ENCODE measurements at regions not wholly inside any gene's neighbourhood (a gene's known extent, or its start where the extent isn't known, plus 50 kb on each side); places are given as distances from the start of the nearest gene placed in this dataset.

- ATAC-seq (no peak), DNase-seq (ENCODE audit: low spot score in 2 of 2) (no peak)
- Mint-ChIP-seq H3K4me1 (no peaks in the 10 kb centered on the region), H3K36me3 (no peaks in the 10 kb centered on the region), H3K9me3 (peaks cover 14% of the 10 kb centered on the region), H3K4me3 (no peak overlapping the region), H3K27ac (no peak overlapping the region)
Measured at GRCh38 chr20:16220826-16221225, 352.4 kb downstream of the KIF16B start.

GRCh38 chr20:16219182-16219581 lies 354.1 kb downstream of the KIF16B start:
- no peaks in the 10 kb centered on the region for H3K36me3 Mint-ChIP-seq
- no peak for DNase-seq (ENCODE audit: low spot score in 2 of 2)
- no peak for ATAC-seq
- H3K4me3 Mint-ChIP-seq = no peak overlapping the region
- no peak overlapping the region for H3K27ac Mint-ChIP-seq
- peaks cover 17% of the 10 kb centered on the region for H3K9me3 Mint-ChIP-seq
- no peaks in the 10 kb centered on the region for H3K4me1 Mint-ChIP-seq

GRCh38 chr20:16216914-16217230 lies 356.4 kb downstream of the KIF16B start:
- Mint-ChIP-seq H3K4me1 (no peaks in the 10 kb centered on the region), H3K9me3 (peaks cover 17% of the 10 kb centered on the region), H3K36me3 (no peaks in the 10 kb centered on the region), H3K27ac (no peak overlapping the region), H3K4me3 (no peak overlapping the region)
- ATAC-seq (no peak), DNase-seq (ENCODE audit: low spot score in 2 of 2) (no peak)

GRCh38 chr20:16216227-16216913 lies 356.9 kb downstream of the KIF16B start:
- no peak for ATAC-seq

GRCh38 chr20:16215041-16215440 lies 358.2 kb downstream of the KIF16B start:
- Mint-ChIP-seq H3K27ac (no peak overlapping the region), H3K9me3 (peaks cover 10% of the 10 kb centered on the region), H3K4me1 (no peaks in the 10 kb centered on the region), H3K4me3 (no peak overlapping the region), H3K36me3 (no peaks in the 10 kb centered on the region)
- ATAC-seq (no peak), DNase-seq (ENCODE audit: low spot score in 2 of 2) (no peak)

More at GRCh38 chr20:16216227-16216913, 356.9 kb downstream of the KIF16B start:
- Mint-ChIP-seq H3K4me3 (no peak overlapping the region), H3K36me3 (no peaks in the 10 kb centered on the region), H3K9me3 (peaks cover 17% of the 10 kb centered on the region), H3K27ac (no peak overlapping the region), H3K4me1 (no peaks in the 10 kb centered on the region)
- DNase-seq (ENCODE audit: low spot score in 2 of 2) = no peak

GRCh38 chr20:16212790-16213189 lies 360.5 kb downstream of the KIF16B start:
- Mint-ChIP-seq H3K4me1 (no peaks in the 10 kb centered on the region), H3K27ac (no peak overlapping the region), H3K36me3 (no peaks in the 10 kb centered on the region), H3K9me3 (peaks cover 6% of the 10 kb centered on the region), H3K4me3 (no peak overlapping the region)
- ATAC-seq = no peak
- no peak for DNase-seq (ENCODE audit: low spot score in 2 of 2)

GRCh38 chr20:16209951-16210361 lies 363.3 kb downstream of the KIF16B start:
- Mint-ChIP-seq H3K4me1 (no peaks in the 10 kb centered on the region), H3K36me3 (no peaks in the 10 kb centered on the region), H3K27ac (no peak overlapping the region), H3K4me3 (no peak overlapping the region), H3K9me3 (peaks cover 4% of the 10 kb centered on the region)
- ATAC-seq = no peak
- no peak for DNase-seq (ENCODE audit: low spot score in 2 of 2)

GRCh38 chr20:16209357-16209756 lies 363.9 kb downstream of the KIF16B start:
- ATAC-seq (no peak), DNase-seq (ENCODE audit: low spot score in 2 of 2) (no peak)
- Mint-ChIP-seq H3K4me1 (no peaks in the 10 kb centered on the region), H3K9me3 (peaks cover 4% of the 10 kb centered on the region), H3K36me3 (no peaks in the 10 kb centered on the region), H3K4me3 (no peak overlapping the region), H3K27ac (no peak overlapping the region)

- DNase-seq (ENCODE audit: low spot score in 2 of 2) (no peak), ATAC-seq (no peak)
- H3K27ac Mint-ChIP-seq = no peak overlapping the region
- H3K36me3 Mint-ChIP-seq = no peaks in the 10 kb centered on the region
- peaks cover 4% of the 10 kb centered on the region for H3K9me3 Mint-ChIP-seq
- no peak overlapping the region for H3K4me3 Mint-ChIP-seq
- no peaks in the 10 kb centered on the region for H3K4me1 Mint-ChIP-seq
Measured at GRCh38 chr20:16208443-16208842, 364.8 kb downstream of the KIF16B start.

GRCh38 chr20:16206817-16207216 lies 366.4 kb downstream of the KIF16B start:
- ATAC-seq (no peak), DNase-seq (ENCODE audit: low spot score in 2 of 2) (no peak)
- Mint-ChIP-seq H3K4me1 (no peaks in the 10 kb centered on the region), H3K27ac (no peak overlapping the region), H3K4me3 (no peak overlapping the region), H3K9me3 (peaks cover 6% of the 10 kb centered on the region), H3K36me3 (no peaks in the 10 kb centered on the region)

GRCh38 chr20:16205507-16205906 lies 367.7 kb downstream of the KIF16B start:
- Mint-ChIP-seq H3K27ac (no peak overlapping the region), H3K36me3 (no peaks in the 10 kb centered on the region), H3K9me3 (peaks cover 10% of the 10 kb centered on the region), H3K4me1 (no peaks in the 10 kb centered on the region), H3K4me3 (no peak overlapping the region)
- DNase-seq (ENCODE audit: low spot score in 2 of 2) = no peak
- ATAC-seq = no peak

GRCh38 chr20:16203096-16203495 lies 370.2 kb downstream of the KIF16B start:
- ATAC-seq = no peak
- no peaks in the 10 kb centered on the region for H3K36me3 Mint-ChIP-seq

GRCh38 chr20:16201191-16201590 lies 372.1 kb downstream of the KIF16B start:
- Mint-ChIP-seq H3K27ac (no peak overlapping the region), H3K4me3 (no peak overlapping the region), H3K9me3 (peaks cover 6% of the 10 kb centered on the region), H3K36me3 (no peaks in the 10 kb centered on the region), H3K4me1 (no peaks in the 10 kb centered on the region)
- DNase-seq (ENCODE audit: low spot score in 2 of 2) (no peak), ATAC-seq (no peak)

More at GRCh38 chr20:16203096-16203495, 370.2 kb downstream of the KIF16B start:
- Mint-ChIP-seq H3K4me1 (no peaks in the 10 kb centered on the region), H3K4me3 (no peak overlapping the region), H3K9me3 (peaks cover 6% of the 10 kb centered on the region), H3K27ac (no peak overlapping the region)
- DNase-seq (ENCODE audit: low spot score in 2 of 2) = no peak

GRCh38 chr20:16197696-16198095 lies 375.6 kb downstream of the KIF16B start:
- Mint-ChIP-seq H3K36me3 (no peaks in the 10 kb centered on the region), H3K27ac (no peak overlapping the region), H3K4me3 (no peak overlapping the region), H3K9me3 (peaks cover 7% of the 10 kb centered on the region), H3K4me1 (no peaks in the 10 kb centered on the region)
- DNase-seq (ENCODE audit: low spot score in 2 of 2) (no peak), ATAC-seq (no peak)

- H3K4me3 Mint-ChIP-seq = no peak overlapping the region
- ATAC-seq = no peak
- H3K36me3 Mint-ChIP-seq = no peaks in the 10 kb centered on the region
- peaks cover 2% of the 10 kb centered on the region for H3K9me3 Mint-ChIP-seq
- H3K4me1 Mint-ChIP-seq = no peaks in the 10 kb centered on the region
- no peak overlapping the region for H3K27ac Mint-ChIP-seq
- DNase-seq (ENCODE audit: low spot score in 2 of 2) = no peak
Measured at GRCh38 chr20:16195671-16196070, 377.6 kb downstream of the KIF16B start.

GRCh38 chr20:16194617-16195360 lies 378.5 kb downstream of the KIF16B start:
- H3K27ac Mint-ChIP-seq = no peak overlapping the region
- DNase-seq (ENCODE audit: low spot score in 2 of 2) (no peak), ATAC-seq (no peak)
- H3K36me3 Mint-ChIP-seq = no peaks in the 10 kb centered on the region
- no peaks in the 10 kb centered on the region for H3K4me1 Mint-ChIP-seq
- H3K9me3 Mint-ChIP-seq = peaks cover 2% of the 10 kb centered on the region
- no peak overlapping the region for H3K4me3 Mint-ChIP-seq

Data from stimulated activated effector memory CD8-positive, alpha-beta T cell treated with anti-CD3 and anti-CD28 coated beads, Interleukin-12 subunit alpha, Interleukin-12 subunit beta, amount 100 ng/mL, for 72 hours (primary cell).